A549 (cell line): ENCODE measurements at regions not wholly inside any gene's neighbourhood (a gene's known extent, or its start where the extent isn't known, plus 50 kb on each side); places are given as distances from the start of the nearest gene placed in this dataset.

Experiments used
- CHD2 ChIP-seq: fragments of 150-350 bp; IDR thresholded peaks from 2 replicates; pipeline ENCODE4 v1.6.1; 2014; ENCODE audit warnings: low read length; ENCODE audit not compliant: partially characterized antibody
- CTCF ChIP-seq: fragments of >200 bp; sonication (Bioruptor Twin); formaldehyde crosslinking; IDR thresholded peaks from 3 replicates; pipeline ENCODE4 v1.5.1; 2016
- ELK1 ChIP-seq: fragments of 150-350 bp; IDR thresholded peaks from 2 replicates; pipeline ENCODE4 v1.6.1; 2014; ENCODE audit warnings: low read depth, mild to moderate bottlenecking, low read length
- HES2 ChIP-seq: fragments of >200 bp; sonication (Bioruptor Twin); formaldehyde crosslinking; IDR thresholded peaks from 2 replicates; pipeline ENCODE4 v1.6.1; 2016
- JUNB ChIP-seq: fragments of >200 bp; sonication (Bioruptor Twin); formaldehyde crosslinking; IDR thresholded peaks from 2 replicates; pipeline ENCODE4 v1.6.1; 2016
- MAFK ChIP-seq: fragments of 450-650 bp; IDR thresholded peaks from 2 replicates; pipeline ENCODE4 v1.6.1; 2014; ENCODE audit not compliant: partially characterized antibody
- MAX ChIP-seq: IDR thresholded peaks from 2 replicates; pipeline ENCODE4 v1.6.1; 2012
- NPAS2 ChIP-seq: fragments of 250-450 bp; sonication (Bioruptor Pico); IDR thresholded peaks from 2 replicates; pipeline ENCODE4 v1.8.0; 2022; ENCODE audit warnings: mild to moderate bottlenecking, moderate library complexity, borderline replicate concordance
- RAD21 ChIP-seq, 2 experiments: fragments of >200 bp in 1 of 2; sonication (Bioruptor Twin) in 1 of 2; formaldehyde crosslinking in 1 of 2; IDR thresholded peaks in 1 of 2; conservative IDR thresholded peaks in 1 of 2; 2 replicates in 1 of 2; 3 replicates in 1 of 2; pipeline ENCODE4 v1.6.1; 2012 to 2018; ENCODE audit warnings: inconsistent platforms in 1 of 2
- TFCP2L1 ChIP-seq: fragments of 250-450 bp; sonication (Bioruptor Pico); IDR thresholded peaks from 2 replicates; pipeline ENCODE4 v1.5.0; 2021; ENCODE audit warnings: mild to moderate bottlenecking
- TF ChIP-seq, protein P1 (sequence below): fragments of 450-650 bp; IDR thresholded peaks from 2 replicates; pipeline ENCODE4 v1.6.1; 2014; ENCODE audit warnings: antibody characterized with exemption

- TF ChIP-seq HES2: no peak
- no peak for TF ChIP-seq CTCF
- TF ChIP-seq CHD2: no peak
- no peak for TF ChIP-seq JUNB
- no peak for TF ChIP-seq MAX
- no peak for TF ChIP-seq MAFK
- TF ChIP-seq, protein P1, sequence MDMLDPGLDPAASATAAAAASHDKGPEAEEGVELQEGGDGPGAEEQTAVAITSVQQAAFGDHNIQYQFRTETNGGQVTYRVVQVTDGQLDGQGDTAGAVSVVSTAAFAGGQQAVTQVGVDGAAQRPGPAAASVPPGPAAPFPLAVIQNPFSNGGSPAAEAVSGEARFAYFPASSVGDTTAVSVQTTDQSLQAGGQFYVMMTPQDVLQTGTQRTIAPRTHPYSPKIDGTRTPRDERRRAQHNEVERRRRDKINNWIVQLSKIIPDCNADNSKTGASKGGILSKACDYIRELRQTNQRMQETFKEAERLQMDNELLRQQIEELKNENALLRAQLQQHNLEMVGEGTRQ: no peak
- TF ChIP-seq RAD21 (conservative IDR thresholded peaks at IDR 0.05 in 1 of 2, IDR thresholded peaks at IDR 0.05 in 1 of 2): no peak
- no peak for TF ChIP-seq NPAS2 (CRISPR knock-in tag)
- no peak for TF ChIP-seq TFCP2L1 (CRISPR knock-in tag)
- no peak for TF ChIP-seq ELK1
These were observed 432.6 kb downstream of the TOX3 start for GRCh38 chr16:52114379-52114778.
